ENCODE measurements at regions not wholly inside any gene's neighbourhood (a gene's known extent, or its start where the extent isn't known, plus 50 kb on each side); places are given as distances from the start of the nearest gene placed in this dataset.

DNA sequence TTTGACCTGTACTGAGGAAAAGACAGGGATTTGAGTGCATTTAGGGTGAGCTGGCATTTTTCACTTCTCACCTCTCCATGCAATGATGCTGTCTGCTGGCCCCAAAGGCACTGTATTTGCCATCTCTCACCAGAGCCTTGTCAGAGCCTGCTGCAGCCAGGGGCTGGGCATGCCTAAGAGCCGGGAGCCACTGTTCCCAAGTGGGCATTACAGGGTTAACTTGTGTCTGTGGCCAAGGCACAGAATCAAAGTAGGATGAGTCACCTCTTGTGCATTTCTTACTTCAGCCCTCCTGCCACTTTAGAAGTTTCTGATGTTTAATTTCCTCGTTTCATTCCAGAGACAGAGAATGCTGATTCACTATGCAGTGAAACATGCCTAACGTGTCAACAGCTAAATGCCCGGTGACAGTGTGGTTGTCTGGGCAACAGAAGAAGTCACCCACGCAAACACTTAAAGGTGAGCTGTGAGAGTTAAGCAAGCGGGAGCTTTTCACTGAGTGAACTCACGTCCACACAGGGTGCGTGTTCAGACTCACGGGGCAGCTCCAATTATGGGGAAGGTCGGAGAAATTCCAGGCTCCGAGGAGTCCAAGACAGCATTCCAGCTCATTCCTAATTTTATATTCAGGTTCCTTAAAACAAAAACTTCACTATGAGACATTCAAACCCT, 57.1 kb upstream of the IGFBP3 start:
- peak in 1 of 2 donors; percentile 47 for TF ChIP-seq POLR2AphosphoS5 (IDR thresholded peaks at IDR 0.05; ENCODE audit: insufficient read depth in 1 of 2, low read depth in 1 of 2)
- TF ChIP-seq, protein P1, sequence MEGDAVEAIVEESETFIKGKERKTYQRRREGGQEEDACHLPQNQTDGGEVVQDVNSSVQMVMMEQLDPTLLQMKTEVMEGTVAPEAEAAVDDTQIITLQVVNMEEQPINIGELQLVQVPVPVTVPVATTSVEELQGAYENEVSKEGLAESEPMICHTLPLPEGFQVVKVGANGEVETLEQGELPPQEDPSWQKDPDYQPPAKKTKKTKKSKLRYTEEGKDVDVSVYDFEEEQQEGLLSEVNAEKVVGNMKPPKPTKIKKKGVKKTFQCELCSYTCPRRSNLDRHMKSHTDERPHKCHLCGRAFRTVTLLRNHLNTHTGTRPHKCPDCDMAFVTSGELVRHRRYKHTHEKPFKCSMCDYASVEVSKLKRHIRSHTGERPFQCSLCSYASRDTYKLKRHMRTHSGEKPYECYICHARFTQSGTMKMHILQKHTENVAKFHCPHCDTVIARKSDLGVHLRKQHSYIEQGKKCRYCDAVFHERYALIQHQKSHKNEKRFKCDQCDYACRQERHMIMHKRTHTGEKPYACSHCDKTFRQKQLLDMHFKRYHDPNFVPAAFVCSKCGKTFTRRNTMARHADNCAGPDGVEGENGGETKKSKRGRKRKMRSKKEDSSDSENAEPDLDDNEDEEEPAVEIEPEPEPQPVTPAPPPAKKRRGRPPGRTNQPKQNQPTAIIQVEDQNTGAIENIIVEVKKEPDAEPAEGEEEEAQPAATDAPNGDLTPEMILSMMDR (IDR thresholded peaks at IDR 0.05): no peak
